GM12872 (cell line): ENCODE measurements at regions not wholly inside any gene's neighbourhood (a gene's known extent, or its start where the extent isn't known, plus 50 kb on each side); places are given as distances from the start of the nearest gene placed in this dataset.

Experiments used
- CTCF ChIP-seq: IDR thresholded peaks from 3 replicates; pipeline ENCODE4 v1.5.1; 2011; ENCODE audit warnings: low read depth, mild to moderate bottlenecking, low read length, moderate library complexity; ENCODE audit not compliant: insufficient read depth

DNA sequence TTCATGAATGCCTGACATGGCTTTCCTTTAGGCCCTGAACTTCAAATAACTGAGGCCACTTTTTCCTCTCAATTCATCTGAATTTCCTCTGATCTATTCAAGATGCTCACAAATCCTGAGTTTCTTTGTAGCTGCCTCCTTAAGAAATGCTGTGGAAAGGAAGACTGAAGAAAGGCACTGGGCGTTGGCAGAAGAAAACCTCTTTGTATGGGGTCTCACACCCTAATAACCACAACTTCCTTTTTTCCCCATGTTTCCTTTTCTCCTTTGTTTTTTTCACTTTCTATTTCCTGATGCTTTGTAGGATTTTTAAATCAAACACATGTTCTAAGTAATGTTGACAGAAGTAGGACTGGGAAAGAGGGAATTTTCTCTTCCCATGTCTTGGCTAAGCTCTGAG lies 447.4 kb downstream of the CMPK2 start:
- TF ChIP-seq CTCF, result no peak

DNA sequence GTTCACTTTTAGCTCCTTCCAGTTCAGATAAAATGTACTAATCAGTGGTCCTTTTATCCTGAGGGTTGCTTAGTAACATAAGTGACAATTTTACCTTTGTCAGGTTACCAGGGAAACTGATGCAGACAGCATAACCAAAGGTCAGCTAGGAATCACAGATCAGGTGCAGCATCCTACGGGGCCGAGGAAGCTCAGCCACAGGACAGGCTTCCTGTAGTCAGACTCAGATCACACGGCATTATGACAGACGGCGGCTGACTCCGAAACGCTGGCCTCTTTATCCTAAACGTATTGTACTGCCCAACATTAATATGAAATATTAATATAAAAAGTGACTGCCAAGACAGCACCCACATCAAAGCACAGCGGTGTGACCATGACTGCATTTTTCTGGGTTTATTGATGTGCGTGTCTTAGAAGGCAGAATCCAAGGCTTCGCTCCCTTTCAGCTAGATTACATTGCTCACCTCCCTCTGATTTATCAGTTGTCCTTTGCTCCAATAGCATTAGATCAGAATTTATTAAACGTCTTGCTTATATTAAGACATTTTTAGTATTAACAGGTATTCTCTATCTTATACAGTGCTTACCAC lies 444.5 kb downstream of the CMPK2 start:
- no peak for TF ChIP-seq CTCF

DNA sequence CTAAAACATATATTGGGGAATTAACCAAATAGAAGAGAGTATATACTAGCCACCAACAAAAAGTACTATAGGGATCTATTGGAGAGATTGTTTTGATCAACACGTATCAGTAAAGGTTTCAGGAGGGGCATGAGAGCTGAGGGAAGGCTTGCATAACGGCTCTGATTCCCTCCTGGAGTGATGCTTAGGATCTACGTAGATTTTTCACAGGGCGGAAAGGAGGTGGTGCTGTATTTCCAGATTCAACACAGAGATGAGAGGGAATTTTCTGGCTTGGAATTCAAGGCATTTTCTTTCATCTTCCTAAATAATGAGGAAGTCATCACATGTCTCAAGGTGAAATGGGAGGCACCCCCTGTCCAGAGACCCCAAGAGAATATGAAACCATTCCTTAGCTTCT lies 443.8 kb downstream of the CMPK2 start:
- TF ChIP-seq CTCF, result no peak

GRCh38 chr2:6423157-6423556 lies 442.6 kb downstream of the CMPK2 start:
- TF ChIP-seq CTCF, result no peak

DNA sequence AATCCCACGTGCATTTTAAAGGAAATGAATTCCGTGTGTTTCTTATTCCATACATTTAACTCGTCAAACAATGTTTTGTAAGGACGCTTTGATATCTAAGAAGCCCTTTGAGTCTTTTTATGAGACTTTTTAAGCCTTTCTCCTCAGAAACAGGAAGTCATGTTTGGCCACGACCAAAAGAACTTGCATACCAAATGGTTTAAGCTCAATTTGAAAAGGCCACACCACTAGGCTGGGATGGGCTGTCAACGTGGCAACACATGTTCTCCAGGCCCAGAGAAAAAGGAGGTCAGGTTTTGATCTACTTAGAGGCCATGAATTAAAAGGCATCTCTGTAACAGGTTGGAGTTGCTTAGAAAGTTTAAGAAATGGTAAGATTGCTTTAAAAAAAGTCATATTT lies 441.8 kb downstream of the CMPK2 start:
- TF ChIP-seq CTCF, result no peak

GRCh38 chr2:6425032-6425431 lies 440.7 kb downstream of the CMPK2 start:
- TF ChIP-seq CTCF, result no peak

- no peak for TF ChIP-seq CTCF
Measured at GRCh38 chr2:6429210-6429986, 436.3 kb downstream of the CMPK2 start.
